ENCODE measurements at regions not wholly inside any gene's neighbourhood (a gene's known extent, or its start where the extent isn't known, plus 50 kb on each side); places are given as distances from the start of the nearest gene placed in this dataset.

DNA sequence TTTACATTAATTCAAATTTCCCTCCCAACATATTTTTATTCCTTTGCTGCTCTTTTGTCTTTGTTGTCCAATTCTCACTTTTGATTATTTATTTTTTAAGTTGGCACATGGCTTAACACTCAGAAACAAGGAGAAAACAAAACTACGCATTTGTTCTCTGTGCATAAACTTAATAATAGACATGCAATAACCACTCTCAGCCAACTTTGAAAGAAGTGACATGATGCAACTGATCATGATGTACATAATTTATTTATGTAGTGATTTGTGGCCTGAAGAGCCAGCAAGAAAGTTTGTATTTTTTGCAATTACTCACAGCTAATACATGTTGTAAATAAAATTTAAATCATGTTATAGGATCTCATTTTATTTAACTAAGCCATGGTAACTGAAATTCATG lies 942.8 kb upstream of the PIK3C3 start:
- no peak for DNase-seq

DNA sequence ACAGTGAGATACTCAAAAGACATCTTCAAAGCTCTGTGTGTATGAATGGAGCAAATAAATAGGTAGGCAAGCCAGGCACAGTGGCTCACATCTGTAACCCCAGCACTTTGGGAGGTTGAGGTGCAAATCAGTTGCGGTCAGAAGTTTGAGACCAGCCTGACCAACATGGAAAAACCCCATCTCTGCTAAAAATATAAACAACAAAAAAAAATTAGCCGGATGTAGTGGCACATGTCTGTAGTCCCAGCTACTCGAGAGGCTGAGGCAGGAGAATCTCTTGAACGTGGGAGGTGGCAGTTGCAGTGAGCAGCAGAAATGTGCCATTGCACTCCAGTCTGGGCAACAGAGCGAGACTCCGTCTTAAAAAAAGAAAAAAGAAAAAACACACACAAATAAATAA lies 945.1 kb upstream of the PIK3C3 start:
- DNase-seq: no peak

DNA sequence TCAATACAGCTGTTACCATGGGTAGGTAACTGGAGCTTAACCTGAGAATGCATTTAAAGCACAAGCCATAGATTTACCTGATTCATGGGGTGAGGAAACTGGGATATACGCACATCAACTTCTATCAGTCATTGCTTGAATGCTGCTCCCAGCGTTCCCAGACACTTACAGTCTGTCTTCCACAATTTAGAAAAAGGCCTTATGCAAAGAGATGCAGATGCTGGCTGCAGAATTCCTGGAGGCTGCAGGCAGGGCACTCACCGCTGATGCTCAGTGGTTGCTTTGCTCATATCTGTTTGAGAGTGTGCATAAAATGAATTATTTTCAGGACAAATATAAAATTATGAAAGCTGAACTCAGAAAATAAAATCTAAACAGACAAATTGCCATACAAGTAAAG lies 950.7 kb upstream of the PIK3C3 start:
- no peak for DNase-seq

DNA sequence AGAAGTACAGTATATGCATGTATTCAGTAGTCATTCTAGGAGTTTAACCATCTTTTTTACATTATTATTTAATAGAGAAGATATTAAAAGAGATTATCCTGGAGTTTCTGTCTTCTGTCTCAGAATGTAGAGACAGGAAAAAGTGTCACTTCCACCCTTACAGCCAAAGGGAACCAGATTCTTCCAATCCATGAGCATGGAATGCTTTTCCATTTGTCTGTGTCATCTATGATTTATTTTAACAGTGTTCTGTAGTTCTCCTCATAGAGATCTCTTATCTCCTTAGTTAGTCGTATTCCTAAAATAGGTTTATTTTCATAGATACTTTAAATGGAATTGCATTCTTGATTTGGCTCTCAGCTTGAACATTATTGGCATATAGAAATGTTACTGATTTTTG lies 959.5 kb upstream of the PIK3C3 start:
- no peak for DNase-seq

DNA sequence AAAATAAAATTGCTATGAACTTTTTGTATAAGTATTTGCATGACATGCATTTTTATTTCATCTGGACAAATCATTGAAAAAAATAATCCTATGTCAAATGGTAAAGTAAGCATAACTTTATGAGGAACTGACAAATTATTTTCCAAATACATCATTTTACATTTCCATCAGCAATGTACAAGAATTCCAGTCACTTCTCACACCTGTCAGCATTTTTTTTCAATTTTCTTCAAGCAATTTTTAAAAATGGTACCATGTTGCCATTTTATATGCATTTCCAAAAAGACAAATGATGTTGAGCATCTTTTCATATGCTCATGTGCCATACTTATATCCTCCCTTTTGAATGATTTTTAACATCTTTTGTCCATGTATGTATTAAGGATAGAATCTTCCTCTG lies 961.7 kb upstream of the PIK3C3 start:
- no peak for DNase-seq

DNA sequence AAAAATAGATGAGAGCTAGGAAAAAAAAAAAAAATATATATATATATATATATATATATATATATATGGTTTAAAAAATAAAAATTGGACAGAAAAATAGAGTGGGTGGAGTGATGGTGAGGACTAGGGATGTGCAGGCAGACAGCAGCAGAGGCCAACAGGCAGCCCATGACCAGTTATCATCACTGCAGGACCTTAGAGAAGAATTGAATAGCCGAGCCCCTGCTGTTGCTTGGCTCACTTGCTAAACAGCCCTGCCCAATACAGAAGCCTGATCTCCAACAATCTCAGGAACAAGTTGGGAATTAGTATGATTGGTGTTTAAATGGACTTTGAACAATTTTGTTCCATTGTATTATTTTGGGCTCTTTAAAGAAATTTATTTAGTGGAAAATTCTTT lies 967.5 kb upstream of the PIK3C3 start:
- DNase-seq: no peak

DNA sequence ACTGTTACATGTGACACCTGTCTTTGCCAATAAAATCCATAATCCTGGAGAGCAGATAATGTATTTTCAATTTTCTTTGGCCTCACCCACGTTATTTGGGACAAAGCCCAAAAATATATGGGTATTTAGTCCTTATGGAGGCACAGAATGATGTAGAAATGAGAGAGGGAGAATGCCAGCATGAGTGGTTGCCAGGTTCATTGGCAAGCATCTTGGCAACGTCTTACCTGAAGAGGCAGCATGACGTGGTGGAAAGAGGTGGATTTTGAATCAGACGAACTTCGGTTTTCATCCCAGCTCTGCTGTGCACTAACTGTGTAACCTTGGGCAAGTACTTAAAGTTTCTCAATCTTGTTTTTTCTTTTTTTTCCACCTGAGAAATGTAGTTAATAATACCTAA lies 969.6 kb upstream of the PIK3C3 start:
- DNase-seq: no peak

DNA sequence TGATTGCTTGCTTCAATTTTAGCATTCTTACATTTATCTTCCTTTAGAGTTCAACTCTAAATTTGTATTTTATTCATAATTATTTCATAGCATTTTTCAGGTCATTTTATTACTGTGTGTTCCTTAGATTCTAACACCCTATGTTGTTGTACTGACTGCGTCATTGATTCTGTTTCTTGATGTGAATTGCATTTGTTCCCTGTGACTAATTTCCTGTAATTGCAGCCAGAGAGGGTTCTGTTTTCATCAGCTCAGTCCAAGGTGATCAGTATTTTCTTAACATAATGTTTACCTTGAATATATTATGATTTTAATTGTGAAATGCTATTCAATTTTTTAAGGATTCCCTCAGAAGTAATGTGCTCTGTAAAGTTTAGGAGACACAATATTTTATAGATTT lies 970.2 kb upstream of the PIK3C3 start:
- DNase-seq: no peak

DNA sequence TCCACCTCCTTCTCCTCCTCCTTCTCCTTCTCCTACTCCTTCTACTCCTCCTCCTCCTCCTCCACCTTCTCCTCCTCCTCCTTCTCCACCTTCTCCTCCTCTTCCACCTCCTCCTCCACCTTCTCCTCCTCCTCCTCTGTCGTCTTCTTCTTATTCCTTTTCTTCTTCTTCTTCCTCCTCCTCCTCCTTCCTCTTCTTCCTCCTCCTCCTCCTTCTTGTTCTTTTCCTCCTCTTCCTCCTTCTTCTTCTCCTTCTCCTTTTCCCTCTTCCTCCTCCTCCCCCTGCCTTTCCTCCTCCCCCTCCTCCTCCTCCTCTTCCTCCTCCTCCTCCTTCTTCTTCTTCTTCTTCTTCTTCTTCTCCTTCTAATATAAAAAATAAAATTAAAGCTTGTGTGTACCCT lies 971.2 kb upstream of the PIK3C3 start:
- no peak for DNase-seq

DNA sequence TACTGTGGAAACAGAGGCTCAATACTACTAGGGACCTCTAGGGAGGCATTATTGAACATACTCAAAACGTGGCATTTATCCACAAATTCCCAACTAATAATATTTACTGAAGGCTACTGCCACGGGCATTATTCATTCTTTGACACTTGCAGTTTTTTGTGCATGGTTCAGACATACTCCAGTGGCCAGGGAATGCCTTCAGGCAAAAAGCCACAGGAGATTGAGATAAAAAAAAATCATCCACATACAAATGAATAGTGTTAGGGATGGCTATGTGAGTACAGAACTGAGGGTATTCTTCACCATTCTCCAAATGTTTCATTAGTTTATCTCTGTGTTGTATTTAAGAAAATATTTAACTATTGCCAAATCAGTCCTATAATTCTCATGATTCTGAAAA lies 974.9 kb upstream of the PIK3C3 start:
- DNase-seq: no peak

DNA sequence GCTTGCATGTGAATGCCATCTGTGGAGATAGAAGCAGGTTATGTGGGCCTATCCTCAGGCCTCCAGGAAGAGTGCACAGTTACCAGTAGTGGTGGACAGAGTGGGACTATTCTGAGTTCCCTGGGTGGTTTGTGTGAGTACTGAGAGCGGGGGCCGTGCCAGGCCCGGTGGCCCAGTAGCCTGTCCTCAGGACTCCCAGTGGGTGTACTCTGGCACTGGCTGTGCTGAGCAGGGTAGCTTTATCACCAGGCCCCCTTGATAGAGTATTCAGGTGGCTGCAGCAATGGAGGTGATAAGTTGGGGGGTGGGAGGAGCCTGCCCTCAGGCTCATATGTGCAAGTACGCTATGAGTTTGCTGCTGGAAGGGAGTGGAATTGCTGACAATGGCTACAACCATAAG lies 979.0 kb upstream of the PIK3C3 start:
- no peak for DNase-seq

DNA sequence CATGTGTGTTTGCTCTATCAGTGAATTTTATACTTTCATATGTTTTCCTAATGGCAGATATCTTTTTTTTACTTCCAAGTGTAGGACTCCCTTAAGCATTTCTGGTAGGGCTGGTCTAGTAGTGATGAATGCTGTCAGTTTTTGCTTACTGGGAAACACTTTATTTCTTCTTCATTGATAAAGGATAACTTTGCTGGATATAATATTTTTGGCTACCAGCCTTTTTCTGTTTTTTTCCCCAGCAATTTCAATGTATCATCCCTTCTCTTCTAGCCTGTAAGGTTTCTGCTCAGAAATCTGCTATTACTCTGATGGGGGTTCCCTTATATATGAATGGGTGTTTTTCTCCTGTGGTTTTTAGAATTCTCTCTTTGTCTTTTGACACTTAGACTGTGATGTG lies 980.6 kb upstream of the PIK3C3 start:
- no peak for DNase-seq

DNA sequence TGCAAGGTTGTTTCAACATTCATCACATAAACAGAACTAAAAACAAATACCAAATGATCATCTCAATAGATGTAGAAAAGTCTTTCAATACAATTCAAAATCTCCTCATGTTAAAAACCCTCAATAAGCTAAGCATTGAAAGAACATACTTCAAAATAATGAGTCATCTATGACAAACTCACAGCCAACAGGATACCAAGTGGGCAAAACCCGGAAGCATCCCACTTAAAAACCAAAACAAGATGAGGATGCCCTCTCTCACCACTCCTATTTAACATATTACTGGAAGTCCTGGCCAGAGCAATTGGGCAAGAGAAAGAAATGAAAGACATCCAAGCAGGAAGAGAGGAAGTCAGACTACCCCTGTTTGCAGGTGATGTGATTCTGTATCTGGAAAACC lies 992.2 kb upstream of the PIK3C3 start:
- no peak for DNase-seq

DNA sequence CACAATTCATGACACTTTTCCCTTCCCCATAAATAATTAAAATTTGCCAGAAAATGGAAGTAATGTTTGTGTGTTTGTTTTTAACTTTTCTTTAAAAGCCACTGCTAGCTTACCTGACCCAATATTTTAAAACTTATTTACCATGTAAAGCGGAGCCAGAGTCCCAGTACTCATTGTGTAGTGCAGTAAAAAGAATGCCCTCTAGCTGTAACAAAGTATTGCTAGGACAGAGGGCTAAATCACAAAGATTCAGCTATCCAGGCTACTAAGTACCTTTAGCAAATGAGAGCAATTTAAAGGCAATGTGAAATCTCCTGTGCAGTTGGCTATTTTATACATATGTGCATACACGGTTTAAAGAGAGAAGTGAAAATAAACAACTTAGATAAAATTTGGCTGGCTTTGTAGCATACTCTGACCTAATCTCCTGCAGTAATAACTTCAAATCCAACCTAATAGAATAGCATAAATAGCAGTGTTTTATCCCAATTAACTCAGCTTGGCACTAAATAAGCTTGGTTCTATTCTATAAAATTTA lies 997.4 kb upstream of the PIK3C3 start:
- no peak for DNase-seq

DNA sequence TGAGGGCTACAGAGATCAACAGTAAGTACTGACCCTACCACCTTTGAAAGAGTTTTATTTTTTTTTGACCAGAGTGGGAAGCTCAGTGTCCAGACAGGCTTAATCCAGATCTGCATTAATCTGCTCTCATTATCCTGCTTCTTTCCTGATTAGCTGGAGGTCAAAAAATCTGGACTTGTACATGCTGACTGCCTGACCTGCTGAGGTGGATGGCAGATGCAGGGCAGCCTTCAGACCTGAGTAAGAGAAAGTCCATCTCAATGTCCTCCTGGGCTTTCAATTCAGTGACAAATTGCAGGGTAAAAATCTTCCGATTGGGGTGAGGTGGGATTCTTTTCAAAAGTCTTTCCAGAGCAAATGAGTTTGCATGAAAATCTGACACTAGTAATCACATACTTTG lies 998.8 kb upstream of the PIK3C3 start:
- no peak for DNase-seq

DNA sequence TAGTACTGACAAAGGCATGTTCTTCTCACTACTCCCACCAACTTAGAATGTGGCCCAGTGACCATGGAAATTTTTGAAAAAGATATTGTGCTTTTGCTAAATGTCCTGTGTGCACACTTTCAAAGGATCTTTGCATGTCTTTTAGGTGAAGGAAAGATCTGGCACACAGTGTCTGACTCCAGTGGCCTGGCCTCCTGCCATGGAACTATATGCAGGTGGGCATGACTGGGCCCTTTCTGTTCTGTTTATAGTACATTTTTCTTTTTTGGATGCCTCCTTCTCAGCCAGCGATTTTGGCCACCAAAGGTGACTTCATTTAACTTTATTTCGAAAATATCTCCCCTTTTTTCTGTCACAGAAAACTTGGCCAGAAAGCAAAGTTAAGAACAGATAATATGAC lies 999.7 kb upstream of the PIK3C3 start:
- DNase-seq: no peak

DNA sequence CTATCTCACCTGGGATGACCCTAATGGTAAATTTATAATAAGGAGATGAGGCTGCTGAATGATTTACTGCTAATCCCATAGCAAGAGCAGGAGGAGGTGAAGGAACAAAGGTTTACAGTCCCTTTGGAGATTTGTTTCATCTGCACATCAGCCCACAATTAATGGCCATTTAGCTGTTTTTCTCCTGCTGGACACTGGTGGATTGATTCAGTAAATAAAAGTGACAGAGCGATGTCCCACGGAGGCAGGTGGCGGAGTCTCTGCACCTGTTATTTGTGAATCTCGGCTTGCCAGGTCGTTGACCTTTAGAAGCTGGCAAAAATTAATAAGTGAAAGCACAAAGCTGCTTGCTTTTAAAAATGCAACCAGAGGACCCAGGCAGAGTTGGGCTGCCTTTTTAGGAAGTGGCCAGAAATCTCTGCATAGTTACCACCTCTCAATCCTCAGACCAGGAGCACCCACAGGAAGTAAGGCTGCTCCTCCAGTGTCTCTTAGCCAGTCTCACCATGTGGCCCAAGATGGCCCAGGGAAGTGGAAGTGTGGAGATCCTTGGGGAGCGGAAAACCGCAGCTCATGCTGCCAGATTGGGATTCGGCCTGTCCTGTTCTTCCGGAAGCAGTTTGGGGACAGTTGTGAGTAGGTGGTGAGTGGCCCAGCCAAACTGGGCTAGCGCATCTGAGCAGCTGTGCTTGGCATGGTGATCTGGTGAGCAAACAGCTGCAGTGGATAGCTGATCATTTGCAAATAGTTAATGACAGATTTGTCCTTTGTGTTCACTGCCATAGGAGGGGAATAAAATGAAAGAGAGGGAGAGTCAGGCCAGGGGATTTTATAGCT lies 1005.7 kb upstream of the PIK3C3 start:
- no peak for DNase-seq

DNA sequence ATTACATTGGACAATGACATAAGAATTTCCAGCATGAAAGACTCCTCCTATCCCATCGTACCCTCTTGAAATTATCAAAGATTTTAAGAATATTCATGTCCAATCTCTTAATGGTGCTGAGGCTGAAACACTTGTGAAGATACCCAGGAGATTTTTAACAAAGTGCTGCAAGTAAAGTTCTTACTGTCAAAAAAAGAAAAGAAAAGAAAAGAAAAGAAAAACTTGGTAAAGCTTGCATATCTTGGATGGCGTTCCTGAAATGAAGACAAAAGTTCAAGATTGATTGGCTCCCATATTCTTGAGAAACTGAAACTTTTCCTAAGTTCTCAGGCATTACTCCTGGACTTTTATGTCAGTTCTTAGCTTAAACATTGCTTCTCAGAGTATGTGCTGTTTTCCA lies 1010.5 kb upstream of the PIK3C3 start:
- no peak for DNase-seq

DNA sequence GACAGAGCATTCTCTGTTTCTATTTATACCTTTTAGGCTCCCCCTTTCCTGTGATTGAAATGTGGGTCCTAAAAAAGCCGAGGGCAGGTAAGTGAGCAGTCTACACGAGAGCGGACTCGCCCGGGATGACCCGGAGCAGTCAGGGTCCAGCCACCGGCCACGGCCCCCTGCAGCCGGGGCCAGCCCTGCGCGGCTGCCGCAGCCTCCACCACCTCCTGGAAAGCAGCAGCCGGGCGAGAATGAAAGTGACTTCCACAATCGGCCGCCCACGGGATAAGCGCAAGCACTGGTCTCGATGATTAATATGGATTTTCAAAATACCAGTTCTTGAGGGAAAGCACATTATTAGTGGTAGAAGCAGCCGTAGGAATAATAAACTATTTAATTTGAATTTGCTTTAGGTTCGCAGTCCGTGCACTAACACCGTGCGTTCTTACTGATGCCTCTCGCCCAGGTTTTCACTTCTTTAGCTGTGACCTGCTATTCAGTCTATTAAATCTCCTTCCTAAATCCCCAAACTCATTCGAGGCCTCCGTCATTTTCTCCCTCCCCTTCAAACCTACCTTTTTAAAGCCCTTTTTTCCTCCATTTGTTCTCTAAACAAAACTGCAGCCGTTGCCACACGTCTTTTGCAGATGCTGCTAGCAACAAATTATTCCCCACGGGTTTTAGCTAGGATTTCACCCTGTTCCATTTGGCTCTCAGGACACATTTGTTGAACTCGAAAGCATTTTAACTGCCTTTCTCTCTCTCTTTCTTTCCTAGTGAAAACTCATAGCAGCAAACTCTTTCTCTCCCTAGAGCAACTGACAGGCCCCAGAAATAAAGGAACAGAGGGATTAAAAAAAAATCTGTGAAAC lies 1015.1 kb upstream of the PIK3C3 start:
- no peak for DNase-seq

DNA sequence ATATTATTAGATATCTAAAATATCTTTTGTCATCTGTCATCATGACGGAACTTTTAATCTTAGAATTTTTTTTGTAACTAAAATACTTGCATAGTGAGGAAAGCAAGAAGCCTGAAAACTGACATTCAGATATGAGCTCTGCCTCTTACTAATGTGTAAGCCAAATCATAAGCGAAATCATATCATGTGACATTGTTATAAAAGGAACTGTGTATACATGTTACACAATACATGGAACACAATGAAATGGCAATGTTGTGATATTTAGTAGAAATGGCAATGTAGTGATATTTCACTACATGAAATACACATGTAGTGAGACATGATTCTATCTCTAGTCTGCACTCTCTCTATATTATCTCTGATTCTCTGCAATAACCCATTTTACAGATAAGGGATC lies 1016.4 kb upstream of the PIK3C3 start:
- DNase-seq: no peak

DNA sequence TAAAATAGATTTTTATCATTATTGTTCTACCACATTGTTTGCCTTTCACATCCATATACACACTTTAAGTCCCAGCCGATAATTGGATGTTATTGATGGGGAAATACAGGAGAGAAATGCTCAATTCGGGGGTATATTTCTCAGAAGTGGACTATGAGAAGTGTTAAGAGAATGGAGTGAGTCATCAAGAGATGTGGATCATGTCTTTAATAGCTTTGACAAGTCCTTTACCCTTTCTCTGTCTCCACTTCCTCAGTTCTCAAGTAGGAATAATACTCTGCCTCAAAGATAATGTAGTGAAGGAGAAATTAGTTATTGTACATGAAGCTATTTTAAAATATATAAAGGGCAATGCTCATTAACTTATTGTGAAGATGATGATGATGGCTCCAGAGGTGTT lies 1017.6 kb upstream of the PIK3C3 start:
- DNase-seq: no peak

DNA sequence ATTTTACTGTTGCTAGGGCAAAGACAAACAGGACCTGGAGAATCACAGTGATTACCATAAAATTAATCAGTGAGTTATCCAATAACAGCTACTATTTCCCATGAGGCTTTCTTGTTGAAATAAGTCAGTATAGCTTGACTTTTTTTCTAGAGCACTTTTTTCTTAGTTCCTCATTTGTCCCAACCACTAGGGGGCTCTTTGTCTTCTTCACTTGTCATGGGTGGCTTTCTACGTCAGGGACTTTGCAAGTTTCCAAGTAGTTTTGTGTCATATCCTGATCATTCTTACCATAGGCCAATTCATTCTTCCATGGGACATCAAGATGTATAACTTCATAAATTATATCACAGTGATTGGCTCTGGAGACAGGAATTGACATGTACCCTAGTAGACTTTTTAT lies 1019.6 kb upstream of the PIK3C3 start:
- no peak for DNase-seq

DNA sequence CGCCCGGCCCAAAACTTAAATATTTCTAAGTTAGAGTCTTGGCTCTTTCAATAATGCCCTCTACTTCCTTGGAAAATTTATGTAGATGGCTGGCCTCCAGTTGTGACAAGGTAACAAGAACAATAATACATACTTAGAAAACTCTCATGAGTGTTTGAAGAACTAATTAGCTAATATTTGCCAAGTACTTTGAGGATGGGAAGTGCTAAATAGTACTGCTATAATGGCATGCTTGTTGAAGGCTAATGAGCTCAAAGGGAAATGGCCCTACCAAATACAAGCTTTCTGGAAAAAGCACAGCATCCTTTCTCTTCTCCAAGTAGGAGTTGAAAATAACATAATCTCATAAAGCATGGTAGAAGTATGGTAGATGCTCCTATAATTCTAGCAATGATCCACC lies 1022.2 kb upstream of the PIK3C3 start:
- DNase-seq: no peak

DNA sequence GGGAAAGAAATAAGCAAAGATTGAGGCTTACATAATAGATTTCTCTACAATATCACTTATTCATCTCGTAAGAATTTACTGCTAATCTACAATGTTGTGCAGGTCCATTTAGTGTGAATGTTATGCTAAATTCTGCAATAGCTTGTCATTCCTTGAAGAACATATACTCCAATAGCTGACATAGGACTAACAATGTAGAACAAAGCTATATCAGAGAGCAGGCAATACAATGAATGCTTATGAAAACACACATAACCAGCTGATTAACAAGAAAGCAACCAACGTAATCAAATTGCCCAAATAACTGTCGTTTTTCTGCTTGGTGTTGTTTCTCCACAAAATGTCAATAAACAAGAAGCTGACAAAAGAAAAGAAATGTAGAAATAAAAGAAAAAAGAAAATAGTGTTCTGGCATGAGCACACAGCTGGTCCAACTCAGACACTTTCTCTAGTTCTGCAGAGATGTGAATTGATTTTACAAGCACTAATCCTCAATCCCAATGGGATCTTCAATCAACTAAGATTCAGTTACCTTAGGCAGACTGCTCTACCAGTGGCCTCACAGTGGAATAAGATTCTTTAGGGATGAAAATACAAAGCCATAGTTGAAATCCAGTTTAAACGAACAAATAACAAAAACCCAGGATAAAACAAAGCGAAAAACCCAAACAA lies 1024.7 kb upstream of the PIK3C3 start:
- no peak for DNase-seq
